CD4-positive, alpha-beta T cell (primary cell): ENCODE measurements at regions not wholly inside any gene's neighbourhood (a gene's known extent, or its start where the extent isn't known, plus 50 kb on each side); places are given as distances from the start of the nearest gene placed in this dataset.

Experiments
- ATAC-seq: fragments of 200-7000 bp; cut with Tn5 transposase; one replicate; pipeline ENCODE4 v1.10.0; 2022; ENCODE audit warnings: mild to moderate bottlenecking; ENCODE audit not compliant: poor library complexity
- CTCF ChIA-PET: fragments of 350-600 bp; sonication (Branson Sonifier 250); formaldehyde crosslinking; loops from one replicate; lab custom pipeline; 2021; ENCODE audit warnings: antibody characterized with exemption, inconsistent platforms; lab: Charles Lee
- POLR2A ChIA-PET: fragments of 350-600 bp; sonication (Branson Sonifier 250); formaldehyde crosslinking; loops from one replicate; lab custom pipeline; 2021; ENCODE audit warnings: antibody characterized with exemption, inconsistent platforms; lab: Charles Lee
- DNase-seq, 14 experiments: peaks; one replicate each; pipeline ENCODE4 v3.0.0-alpha.2; 2013 to 2020; ENCODE audit warnings: mixed read lengths in 2 of 14
- H3K27ac ChIP-seq, 2 donors: one replicate each; pipeline versions ENCODE4 v1.5.1 to v1.7.0; 2013; ENCODE audit warnings: low read length in 2 of 2, low read depth in 1 of 2, mild to moderate bottlenecking in 1 of 2
- H3K27me3 ChIP-seq, 2 experiments: 1 replicate in 1 of 2; 2 replicates in 1 of 2; pipeline versions ENCODE4 v1.6.1 to v1.7.0; 2013; ENCODE audit warnings: low read length in 2 of 2, control low read depth in 1 of 2, mild to moderate bottlenecking in 1 of 2, moderate library complexity in 1 of 2; ENCODE audit not compliant: insufficient read depth in 2 of 2, control insufficient read depth in 1 of 2
- H3K36me3 ChIP-seq: one replicate; pipeline ENCODE4 v1.6.1; 2013; ENCODE audit warnings: low read length, control low read depth; ENCODE audit not compliant: insufficient read depth
- H3K4me1 ChIP-seq: one replicate; pipeline ENCODE4 v1.6.1; 2013; ENCODE audit warnings: low read length, control low read depth; ENCODE audit not compliant: insufficient read depth
- H3K4me3 ChIP-seq: one replicate; pipeline ENCODE4 v1.5.1; 2013; ENCODE audit warnings: mild to moderate bottlenecking, low read length, moderate library complexity
- H3K9me3 ChIP-seq, 2 experiments: 1 replicate in 1 of 2; 2 replicates in 1 of 2; pipeline versions ENCODE4 v1.6.1 to v1.7.0; 2013; ENCODE audit warnings: low read length in 2 of 2, mild to moderate bottlenecking in 2 of 2, control low read depth in 1 of 2, moderate library complexity in 1 of 2; ENCODE audit not compliant: control insufficient read depth in 1 of 2, insufficient read depth in 1 of 2
- H3K27ac Mint-ChIP-seq: one replicate; pipeline ENCODE4 v1.8.0; 2020; ENCODE audit warnings: mixed read lengths
- H3K27me3 Mint-ChIP-seq: one replicate; pipeline ENCODE4 v1.8.0; 2021; ENCODE audit warnings: mixed read lengths
- H3K36me3 Mint-ChIP-seq: one replicate; pipeline ENCODE4 v1.8.0; 2021; ENCODE audit warnings: low read depth, mixed read lengths
- H3K4me1 Mint-ChIP-seq: one replicate; pipeline ENCODE4 v1.8.0; 2021; ENCODE audit warnings: low read depth, mixed read lengths
- H3K4me3 Mint-ChIP-seq: one replicate; pipeline ENCODE4 v1.8.0; 2020; ENCODE audit warnings: mild to moderate bottlenecking, mixed read lengths
- H3K9me3 Mint-ChIP-seq: one replicate; pipeline ENCODE4 v1.8.0; 2020; ENCODE audit warnings: mixed read lengths
- intact Hi-C, 2 experiments: fragments of 100-400 bp; cut with DNase I in 1 of 2; cut with micrococcal nuclease in 1 of 2; formaldehyde crosslinking; loops; one replicate each; pipeline versions ENCODE4 v1.15.1 to v1.9.0; 2023 to 2025; cut with DNase I, micrococcal nuclease
- TF ChIP-seq, protein P1 (sequence below): fragments of 200-600 bp; IDR thresholded peaks from one replicate; pipeline ENCODE4 v1.8.0; 2022; ENCODE audit warnings: antibody characterized with exemption, mild to moderate bottlenecking

DNA sequence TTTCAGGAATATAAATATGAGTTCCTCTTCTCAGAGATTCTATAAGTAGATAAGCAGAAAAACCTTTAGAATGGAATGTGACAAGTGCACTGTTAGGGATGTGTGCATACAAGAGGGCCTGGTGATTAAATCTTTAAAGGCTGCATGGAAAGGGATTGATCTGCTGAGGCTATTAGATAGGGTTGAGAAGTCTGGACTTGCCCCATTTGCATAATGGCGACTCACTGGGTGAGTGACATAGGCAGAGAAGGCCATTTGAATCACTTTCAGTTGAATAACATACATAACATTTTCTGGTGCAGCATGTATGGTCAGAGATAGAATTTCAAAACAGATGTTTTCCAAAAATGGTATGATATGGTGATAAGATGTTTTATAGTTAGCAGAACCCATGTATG is 156.9 kb downstream of the ZNF621 start:
- Mint-ChIP-seq H3K27me3 (no peaks in the 10 kb centered on the region), H3K36me3 (no peaks in the 10 kb centered on the region), H3K4me1 (no peaks in the 10 kb centered on the region), H3K27ac (no peak overlapping the region), H3K9me3 (no peaks in the 10 kb centered on the region), H3K4me3 (no peak overlapping the region)
- POLR2A ChIA-PET: no interaction called here
- intact Hi-C loops: no loop called here
- TF ChIP-seq, protein P1, sequence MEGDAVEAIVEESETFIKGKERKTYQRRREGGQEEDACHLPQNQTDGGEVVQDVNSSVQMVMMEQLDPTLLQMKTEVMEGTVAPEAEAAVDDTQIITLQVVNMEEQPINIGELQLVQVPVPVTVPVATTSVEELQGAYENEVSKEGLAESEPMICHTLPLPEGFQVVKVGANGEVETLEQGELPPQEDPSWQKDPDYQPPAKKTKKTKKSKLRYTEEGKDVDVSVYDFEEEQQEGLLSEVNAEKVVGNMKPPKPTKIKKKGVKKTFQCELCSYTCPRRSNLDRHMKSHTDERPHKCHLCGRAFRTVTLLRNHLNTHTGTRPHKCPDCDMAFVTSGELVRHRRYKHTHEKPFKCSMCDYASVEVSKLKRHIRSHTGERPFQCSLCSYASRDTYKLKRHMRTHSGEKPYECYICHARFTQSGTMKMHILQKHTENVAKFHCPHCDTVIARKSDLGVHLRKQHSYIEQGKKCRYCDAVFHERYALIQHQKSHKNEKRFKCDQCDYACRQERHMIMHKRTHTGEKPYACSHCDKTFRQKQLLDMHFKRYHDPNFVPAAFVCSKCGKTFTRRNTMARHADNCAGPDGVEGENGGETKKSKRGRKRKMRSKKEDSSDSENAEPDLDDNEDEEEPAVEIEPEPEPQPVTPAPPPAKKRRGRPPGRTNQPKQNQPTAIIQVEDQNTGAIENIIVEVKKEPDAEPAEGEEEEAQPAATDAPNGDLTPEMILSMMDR: no peak
- H3K4me1 ChIP-seq: no peaks in the 10 kb centered on the region
- H3K27me3 ChIP-seq: no peaks in the 10 kb centered on the region
- no peak overlapping the region for H3K4me3 ChIP-seq
- no peaks in the 10 kb centered on the region for H3K9me3 ChIP-seq
- H3K36me3 ChIP-seq: no peaks in the 10 kb centered on the region
- H3K27ac ChIP-seq: no peak overlapping the region
- DNase-seq: no peak
- ATAC-seq: no peak
- CTCF ChIA-PET: no interaction called here

DNA sequence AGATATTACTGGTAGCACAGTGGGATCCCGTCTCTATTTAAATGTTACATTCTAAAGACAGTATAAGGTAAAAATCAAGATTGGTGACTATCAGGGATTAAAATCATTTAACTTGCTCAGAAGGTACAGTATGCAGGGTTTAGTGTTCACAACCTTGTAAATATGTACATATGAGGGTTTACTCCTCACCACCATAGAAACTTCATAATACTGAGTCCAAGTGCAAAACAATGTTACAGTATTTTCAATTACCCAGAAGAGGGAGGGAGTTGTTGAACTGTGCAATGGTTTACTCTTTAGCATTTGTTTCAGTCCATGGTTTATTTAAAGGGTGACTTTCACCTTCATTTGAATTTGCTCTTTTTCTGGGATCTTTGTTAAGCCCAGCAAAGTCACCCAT is 165.1 kb downstream of the ZNF621 start:
- intact Hi-C loops: loop anchor here in 1 of 2 experiments (10.0 kb wide), 1 partner anchor 935 kb away; no protein-coding TSS in a partner anchor
- Histone ChIP-seq H3K36me3 (no peaks in the 10 kb centered on the region), H3K9me3 (no peaks in the 10 kb centered on the region), H3K4me1 (no peaks in the 10 kb centered on the region), H3K27ac (no peak overlapping the region), H3K27me3 (peaks cover 0 to 12% of the 10 kb centered on the region in 2 experiments), H3K4me3 (no peak overlapping the region)
- TF ChIP-seq, protein P1: no peak
- Mint-ChIP-seq H3K27ac (no peak overlapping the region), H3K9me3 (no peaks in the 10 kb centered on the region), H3K27me3 (peaks cover 37% of the 10 kb centered on the region), H3K36me3 (no peaks in the 10 kb centered on the region), H3K4me1 (no peaks in the 10 kb centered on the region), H3K4me3 (no peak overlapping the region)
- ChIA-PET CTCF (no interaction called here), POLR2A (no interaction called here)
- DNase-seq (no peak), ATAC-seq (no peak)

DNA sequence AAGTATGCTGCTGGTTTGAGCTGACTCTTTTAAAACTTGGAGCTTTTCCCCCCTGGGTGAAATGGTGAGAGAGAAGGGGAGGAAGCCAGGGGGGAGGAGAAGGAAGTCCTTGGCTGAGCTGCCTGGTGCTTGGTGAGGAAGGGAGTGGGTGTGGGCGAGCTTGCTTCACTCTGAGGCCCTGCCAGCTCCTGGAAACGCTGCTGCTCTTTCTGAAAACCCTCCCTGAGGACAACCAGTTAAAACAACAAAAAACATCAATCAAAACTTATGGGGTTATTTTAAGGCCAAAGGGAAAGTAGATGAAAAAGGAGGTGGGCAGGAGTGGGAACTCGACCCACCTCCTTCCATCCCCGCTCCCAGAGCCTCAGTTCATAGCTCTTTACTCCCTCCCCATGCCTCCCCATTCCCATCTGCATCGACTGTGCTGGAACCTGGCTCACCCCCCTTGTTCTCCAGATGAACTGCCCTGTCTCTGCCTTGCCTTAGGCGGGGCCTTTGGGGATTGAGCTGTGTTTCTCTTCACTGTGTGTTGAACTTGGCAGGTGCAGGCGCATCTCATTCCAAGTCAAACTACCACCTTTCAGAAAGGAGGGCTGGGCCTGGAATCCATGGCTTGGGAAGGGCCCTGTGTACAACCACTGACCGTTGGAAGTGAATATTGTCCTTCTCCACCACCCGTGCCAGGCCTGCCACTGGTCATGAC is 166.1 kb downstream of the ZNF621 start:
- H3K36me3 ChIP-seq: no peaks in the 10 kb centered on the region
- CTCF ChIA-PET: no interaction called here

More for the DNA sequence above, 166.1 kb downstream of the ZNF621 start:
- POLR2A ChIA-PET: no interaction called here
- no peak overlapping the region for H3K27ac ChIP-seq
- no peak overlapping the region for H3K4me3 Mint-ChIP-seq
- DNase-seq (no peak), ATAC-seq (no peak)
- peaks cover 0 to 12% of the 10 kb centered on the region in 2 experiments for H3K27me3 ChIP-seq
- no peaks in the 10 kb centered on the region for H3K4me1 Mint-ChIP-seq
- intact Hi-C loops: loop anchor here in 1 of 2 experiments (10.0 kb wide), 1 partner anchor 934 kb away; no protein-coding TSS in a partner anchor
- no peak overlapping the region for H3K27ac Mint-ChIP-seq
- H3K4me3 ChIP-seq: no peak overlapping the region
- TF ChIP-seq, protein P1: no peak
- no peaks in the 10 kb centered on the region for H3K4me1 ChIP-seq
- no peaks in the 10 kb centered on the region for H3K9me3 Mint-ChIP-seq
- no peaks in the 10 kb centered on the region for H3K36me3 Mint-ChIP-seq
- H3K9me3 ChIP-seq: no peaks in the 10 kb centered on the region
- peaks cover 41% of the 10 kb centered on the region for H3K27me3 Mint-ChIP-seq
